Esophagus (tissue), 2 donors: ENCODE measurements at regions not wholly inside any gene's neighbourhood (a gene's known extent, or its start where the extent isn't known, plus 50 kb on each side); places are given as distances from the start of the nearest gene placed in this dataset.

ENCODE experiments used
- H3K27ac ChIP-seq, 2 donors: one replicate each; pipeline ENCODE4 v1.5.1; 2013; ENCODE audit warnings: low read depth in 2 of 2, mild to moderate bottlenecking in 2 of 2, inconsistent platforms in 1 of 2, low read length in 1 of 2, moderate library complexity in 1 of 2
- H3K27me3 ChIP-seq, 2 donors: one replicate each; pipeline ENCODE4 v1.6.1; 2013; ENCODE audit warnings: low read length in 2 of 2, control low read depth in 1 of 2, mild to moderate bottlenecking in 1 of 2; ENCODE audit not compliant: insufficient read depth in 2 of 2, control insufficient read depth in 1 of 2
- H3K36me3 ChIP-seq, 2 donors: one replicate each; pipeline ENCODE4 v1.6.1; 2013; ENCODE audit warnings: low read length in 1 of 2; ENCODE audit not compliant: control insufficient read depth in 2 of 2, insufficient read depth in 2 of 2
- H3K4me1 ChIP-seq, 2 donors: one replicate each; pipeline ENCODE4 v1.6.1; 2013; ENCODE audit warnings: low read length in 1 of 2; ENCODE audit not compliant: control insufficient read depth in 2 of 2, insufficient read depth in 2 of 2
- H3K4me3 ChIP-seq, 2 donors: one replicate each; pipeline ENCODE4 v1.5.1; 2013; ENCODE audit warnings: low read length in 2 of 2, mild to moderate bottlenecking in 2 of 2, low read depth in 1 of 2, moderate library complexity in 1 of 2
- H3K9me3 ChIP-seq, 2 donors: one replicate each; pipeline ENCODE4 v1.6.1; 2013; ENCODE audit warnings: mild to moderate bottlenecking in 2 of 2, low read depth in 1 of 2, low read length in 1 of 2, moderate library complexity in 1 of 2; ENCODE audit not compliant: control insufficient read depth in 2 of 2, insufficient read depth in 1 of 2
- WGBS, 2 donors: extraction: QIAGEN DNeasy Blood & Tissue Kit; methylation state at CpG; one replicate each; pipeline ENCODE4 v1.1.7; 2013; 5-methylcytosine and 5-hydroxymethylcytosine counted together
- donor health status: healthy with polysubstance abuse.
- donor health status: Bipolar disorder and iron deficiency.

DNA sequence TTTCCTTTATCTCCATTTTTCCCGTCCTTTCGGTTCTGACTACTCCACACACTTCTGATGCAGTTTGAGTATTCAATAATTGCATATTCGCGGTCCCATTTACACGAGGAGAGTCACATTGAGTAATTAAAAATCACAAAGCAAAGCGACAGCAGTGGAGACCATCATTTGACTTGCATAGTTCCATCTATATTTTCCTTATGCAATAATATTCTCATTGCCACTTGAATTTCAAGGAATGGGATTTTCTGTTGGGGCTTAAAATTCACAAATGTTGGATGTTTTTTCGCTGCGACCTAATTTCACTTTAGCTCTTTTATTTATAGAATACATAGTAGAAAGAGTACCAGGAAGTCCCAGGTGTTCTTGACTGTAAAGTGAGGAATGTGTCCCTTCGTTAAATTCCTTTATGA, 186.8 kb downstream of the ZEB2 start:
- Histone ChIP-seq H3K9me3 (no peaks in the 10 kb centered on the region), H3K27me3 (no peaks in the 10 kb centered on the region), H3K4me3 (peak overlapping the region in 1 of 2 donors; percentile 59), H3K27ac (no peak overlapping the region), H3K36me3 (no peaks in the 10 kb centered on the region), H3K4me1 (no peaks in the 10 kb centered on the region)
- WGBS, 2 donors: 68 to 69% methylated on average over 9 of the region's 9 CpGs

DNA sequence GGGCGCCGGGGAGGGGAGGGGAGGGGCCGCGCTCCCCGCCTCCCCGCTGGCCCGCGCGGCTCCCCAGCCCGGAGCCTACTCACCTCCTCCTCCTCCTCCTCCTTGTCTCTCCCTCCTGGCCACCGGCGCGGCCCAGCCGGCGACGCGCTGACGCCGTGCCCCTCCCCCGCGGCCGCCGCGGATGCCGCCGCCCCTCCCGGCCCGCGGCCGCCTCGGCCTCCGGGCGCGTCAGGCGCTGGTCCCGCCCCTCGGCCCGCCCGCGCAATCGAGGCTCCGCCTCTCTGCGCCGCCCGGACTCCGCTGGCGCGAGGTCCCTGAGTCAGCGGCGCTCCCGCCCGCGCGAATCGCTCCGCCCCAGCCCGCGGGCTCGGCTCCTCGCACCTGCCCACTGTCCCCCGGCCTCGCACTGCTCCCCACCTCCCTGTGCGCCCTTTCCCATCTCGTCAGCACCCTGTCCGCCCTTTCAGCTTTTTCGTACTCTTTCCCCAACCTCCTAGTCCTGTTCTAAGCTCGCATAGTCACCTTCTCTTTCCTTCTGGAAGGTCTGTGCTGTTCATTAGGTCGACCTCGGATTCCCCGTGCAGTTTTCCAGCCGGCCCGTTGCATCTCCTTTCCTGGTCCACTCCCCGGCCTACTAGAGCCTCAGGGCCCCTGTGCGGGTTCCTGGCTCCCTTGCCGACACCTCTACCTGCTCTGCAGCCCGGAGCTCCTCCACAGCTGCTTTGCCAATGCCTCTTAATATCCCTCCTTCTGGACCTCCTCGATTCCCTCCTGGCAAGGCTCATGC, 187.4 kb downstream of the ZEB2 start:
- peak overlapping the region; percentile 87 to 94 for H3K27ac ChIP-seq
- no peaks in the 10 kb centered on the region for H3K36me3 ChIP-seq
- H3K4me1 ChIP-seq: no peaks in the 10 kb centered on the region
- no peaks in the 10 kb centered on the region for H3K27me3 ChIP-seq
- WGBS, 2 donors: 2% methylated on average over 35 to 75 of the region's 77 CpGs
- peak overlapping the region; percentile 59 to 95 for H3K4me3 ChIP-seq
- H3K9me3 ChIP-seq: no peaks in the 10 kb centered on the region

DNA sequence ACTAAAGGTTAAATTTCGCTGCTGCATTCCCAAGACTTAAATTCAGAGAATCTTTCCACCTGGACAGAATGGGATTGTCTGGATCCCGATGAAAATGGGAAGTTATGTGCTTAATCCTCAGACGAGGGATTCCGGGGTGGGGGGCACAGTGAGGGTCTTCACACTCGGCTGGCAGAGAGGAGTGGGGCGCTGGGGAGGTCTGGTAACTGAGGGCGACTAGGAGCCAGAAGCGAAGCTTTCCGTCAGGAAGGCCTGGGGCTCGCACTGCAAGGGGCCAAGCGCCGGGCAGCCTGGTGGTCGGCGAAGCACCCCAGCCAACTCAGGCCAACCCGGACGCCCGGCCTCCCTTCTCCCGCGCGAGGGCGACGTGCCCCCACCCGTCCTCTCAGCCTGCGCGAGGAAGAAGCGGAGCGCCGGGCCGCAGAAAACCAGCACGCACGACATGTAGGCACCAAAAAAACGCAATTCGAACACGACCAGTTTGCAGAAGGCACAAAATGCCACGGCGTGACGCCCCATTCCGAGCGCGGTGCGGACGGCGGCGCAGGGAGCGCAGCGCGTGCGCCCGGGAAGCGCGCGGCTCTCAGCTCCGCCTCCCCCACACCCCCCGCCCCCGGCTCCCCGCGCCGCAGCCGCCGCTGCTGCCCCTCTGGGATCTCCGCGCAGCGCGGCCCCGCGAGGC, 188.1 kb downstream of the ZEB2 start:
- peak overlapping the region; percentile 74 to 94 for H3K27ac ChIP-seq
- peak overlapping the region; percentile 59 to 95 for H3K4me3 ChIP-seq
- no peaks in the 10 kb centered on the region for H3K27me3 ChIP-seq
- no peaks in the 10 kb centered on the region for H3K4me1 ChIP-seq
- WGBS, 2 donors: 1% methylated on average over 29 to 62 of the region's 66 CpGs
- no peaks in the 10 kb centered on the region for H3K36me3 ChIP-seq
- H3K9me3 ChIP-seq: no peaks in the 10 kb centered on the region

DNA sequence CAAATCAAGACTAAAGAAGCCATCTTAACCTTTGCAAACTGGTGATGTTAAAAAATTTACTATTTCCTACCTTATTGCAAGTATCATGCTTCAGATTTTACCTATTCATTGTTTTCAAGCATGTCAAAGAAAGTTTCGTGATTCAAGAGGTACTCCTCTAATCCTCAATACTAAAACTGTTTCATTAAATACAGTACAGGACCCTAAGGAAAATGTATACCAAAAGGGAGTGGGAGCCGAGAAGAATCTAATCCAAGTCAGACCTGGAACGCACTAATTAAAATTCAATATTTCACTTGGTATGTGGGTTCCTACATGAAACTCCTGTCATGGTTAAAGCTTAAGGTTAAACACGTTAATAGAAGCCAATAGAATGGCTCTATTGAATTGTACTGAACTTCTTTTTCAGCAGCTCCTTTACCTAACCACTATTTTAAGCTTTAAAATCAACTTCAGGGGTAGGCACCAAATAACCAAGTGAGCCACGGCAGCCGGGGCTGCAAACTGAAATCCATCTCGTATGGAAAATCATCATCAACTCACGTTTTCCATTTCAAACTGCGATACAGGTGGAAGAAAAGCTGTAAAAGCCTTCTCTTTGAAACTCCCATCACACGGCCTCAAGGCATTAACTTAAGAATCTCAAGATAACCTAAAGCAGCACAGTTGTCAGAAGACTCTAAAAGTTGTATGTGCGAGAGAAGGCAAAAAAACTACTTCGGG, 188.8 kb downstream of the ZEB2 start:
- Histone ChIP-seq H3K27me3 (no peaks in the 10 kb centered on the region), H3K27ac (peak overlapping the region in 1 of 2 donors; percentile 94), H3K4me1 (no peaks in the 10 kb centered on the region), H3K4me3 (peak overlapping the region; percentile 59 to 95), H3K9me3 (no peaks in the 10 kb centered on the region), H3K36me3 (no peaks in the 10 kb centered on the region)
- WGBS, 2 donors: 6 to 7% methylated on average over 12 of the region's 12 CpGs

DNA sequence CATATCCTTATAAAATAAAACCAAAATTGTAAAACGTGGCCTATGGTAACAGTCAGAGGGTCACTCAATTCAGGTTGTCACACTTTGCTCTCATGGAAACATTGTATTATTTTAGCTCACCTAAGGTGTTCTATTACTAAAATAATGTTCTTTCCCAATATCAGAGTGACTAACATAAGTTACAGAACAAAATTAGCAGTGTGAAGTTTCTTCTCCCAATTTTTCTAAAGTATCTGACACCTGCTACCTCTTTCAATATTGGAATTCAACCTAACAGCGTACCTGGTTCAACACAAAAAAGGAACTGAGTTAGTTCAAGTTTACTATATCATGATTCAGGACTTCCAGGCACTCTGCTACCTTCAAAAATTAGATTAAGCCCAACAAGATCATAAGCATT, 190.4 kb downstream of the ZEB2 start:
- 88 to 94% methylated on average over 2 of the region's 2 CpGs for WGBS, 2 donors
- H3K27me3 ChIP-seq: no peaks in the 10 kb centered on the region
- no peaks in the 10 kb centered on the region for H3K4me1 ChIP-seq
- no peaks in the 10 kb centered on the region for H3K9me3 ChIP-seq
- H3K4me3 ChIP-seq: no peak overlapping the region
- no peaks in the 10 kb centered on the region for H3K36me3 ChIP-seq
- no peak overlapping the region for H3K27ac ChIP-seq

DNA sequence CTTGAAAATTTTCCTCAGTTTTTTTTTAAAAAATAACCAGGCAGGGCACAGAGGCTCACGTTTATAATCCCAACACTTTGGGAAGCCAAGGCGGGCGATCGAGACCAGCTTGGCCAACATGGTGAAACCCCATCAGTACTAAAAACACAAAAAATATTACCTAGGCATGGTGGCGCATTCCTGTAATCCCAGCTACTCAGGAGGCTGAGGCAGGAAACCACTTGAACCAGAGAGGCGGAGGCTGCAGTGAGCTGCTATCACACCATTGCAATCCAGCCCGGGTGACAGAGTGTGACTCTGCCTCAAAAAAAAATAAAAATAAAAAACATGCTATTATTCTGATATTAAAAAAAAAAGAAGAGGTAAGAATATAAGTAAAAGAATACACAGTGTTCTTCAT, 191.0 kb downstream of the ZEB2 start:
- WGBS, 2 donors: 86 to 89% methylated on average over 7 of the region's 7 CpGs
- Histone ChIP-seq H3K36me3 (no peaks in the 10 kb centered on the region), H3K9me3 (no peaks in the 10 kb centered on the region), H3K4me1 (no peaks in the 10 kb centered on the region), H3K27me3 (no peaks in the 10 kb centered on the region), H3K27ac (no peak overlapping the region), H3K4me3 (no peak overlapping the region)

DNA sequence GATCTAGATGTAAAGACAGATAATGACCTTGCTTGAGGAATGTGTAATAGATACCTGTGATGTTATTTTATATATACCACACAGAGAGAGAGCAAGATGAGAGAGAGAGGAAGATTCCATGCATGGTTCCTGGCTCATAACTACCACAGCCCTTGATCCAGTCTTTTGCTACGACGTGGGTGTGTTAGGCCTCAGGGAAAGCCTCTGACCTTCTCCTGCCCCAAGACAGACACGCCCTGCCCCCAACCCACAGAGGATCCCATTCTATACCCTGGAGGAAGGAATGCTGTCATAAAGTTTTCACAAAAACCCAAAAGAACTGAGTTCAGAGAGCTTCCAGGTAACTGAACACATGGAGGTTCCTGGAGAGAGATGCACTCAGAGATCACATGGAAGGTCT, 193.1 kb downstream of the ZEB2 start:
- Histone ChIP-seq H3K9me3 (no peaks in the 10 kb centered on the region), H3K27me3 (no peaks in the 10 kb centered on the region), H3K4me1 (no peaks in the 10 kb centered on the region), H3K4me3 (no peak overlapping the region), H3K36me3 (no peaks in the 10 kb centered on the region), H3K27ac (no peak overlapping the region)
- WGBS, 2 donors: 81 to 94% methylated on average over 3 of the region's 3 CpGs

DNA sequence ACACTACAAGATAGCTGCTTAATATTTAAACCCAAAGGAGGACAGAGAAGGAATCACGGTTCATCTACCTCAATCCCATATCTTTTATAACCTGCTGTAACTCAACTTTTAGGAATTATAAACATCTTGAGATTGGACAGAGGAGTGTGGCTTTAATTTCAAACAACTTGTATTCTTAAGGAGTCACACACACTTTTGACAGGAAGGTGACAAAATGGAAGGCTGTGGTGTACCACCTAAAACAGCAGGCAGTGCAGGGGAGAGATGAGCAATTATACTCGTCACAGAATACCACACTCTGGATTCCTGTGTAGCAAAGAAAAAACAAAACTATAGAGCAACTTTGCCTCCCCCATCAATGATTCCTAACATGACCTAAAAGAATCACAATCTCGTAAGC, 194.8 kb downstream of the ZEB2 start:
- Histone ChIP-seq H3K4me1 (no peaks in the 10 kb centered on the region), H3K36me3 (no peaks in the 10 kb centered on the region), H3K4me3 (no peak overlapping the region), H3K27me3 (no peaks in the 10 kb centered on the region), H3K27ac (no peak overlapping the region), H3K9me3 (no peaks in the 10 kb centered on the region)
- 58 to 86% methylated on average over 3 of the region's 3 CpGs for WGBS, 2 donors

DNA sequence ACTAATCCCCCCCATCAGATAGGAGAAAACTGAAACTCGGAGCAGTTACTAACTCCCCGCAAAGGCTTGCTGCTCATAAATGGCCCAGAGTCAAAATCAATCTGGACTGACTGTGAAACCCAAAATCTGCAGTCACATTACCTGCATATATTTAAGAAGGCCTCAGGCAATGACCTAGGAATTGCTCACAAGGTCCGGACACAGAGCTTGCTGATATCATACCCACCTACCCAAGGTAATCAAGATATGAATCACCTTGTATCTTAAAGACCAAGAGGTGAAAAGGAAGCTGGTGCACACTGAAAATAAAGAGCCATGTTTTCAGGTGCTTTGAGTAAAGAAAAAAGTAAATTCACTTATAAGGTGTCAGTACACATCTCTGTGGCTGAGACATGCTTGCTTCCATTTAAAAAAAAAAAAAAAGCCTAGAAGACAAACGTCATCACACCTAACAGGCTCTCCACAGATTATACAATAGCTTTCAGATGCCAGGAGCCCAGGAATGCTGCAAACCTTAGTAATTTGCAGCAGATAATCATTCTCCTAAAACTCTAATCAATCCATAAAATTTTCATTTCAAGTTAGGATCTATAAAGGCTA, 195.4 kb downstream of the ZEB2 start:
- Histone ChIP-seq H3K36me3 (no peaks in the 10 kb centered on the region), H3K27ac (no peak overlapping the region), H3K27me3 (no peaks in the 10 kb centered on the region), H3K4me3 (no peak overlapping the region), H3K9me3 (no peaks in the 10 kb centered on the region), H3K4me1 (no peaks in the 10 kb centered on the region)
- 65 to 73% methylated on average over 4 of the region's 4 CpGs for WGBS, 2 donors
